Nephron progenitor cell (in vitro differentiated cells): ENCODE measurements at regions not wholly inside any gene's neighbourhood (a gene's known extent, or its start where the extent isn't known, plus 50 kb on each side); places are given as distances from the start of the nearest gene placed in this dataset.

ENCODE experiments used
- DNase-seq: peaks from one replicate; pipeline ENCODE4 v3.0.0; 2021
- H3K27ac Mint-ChIP-seq: 2 replicates; pipeline ENCODE4 v1.8.0; 2021; ENCODE audit warnings: mild to moderate bottlenecking, moderate library complexity, mixed read lengths
- H3K27me3 Mint-ChIP-seq: 2 replicates; pipeline ENCODE4 v1.8.0; 2021; ENCODE audit warnings: mild to moderate bottlenecking, low read depth, mixed read lengths; ENCODE audit not compliant: poor library complexity
- H3K36me3 Mint-ChIP-seq: 2 replicates; pipeline ENCODE4 v1.8.0; 2021; ENCODE audit warnings: low read depth, mixed read lengths
- H3K4me1 Mint-ChIP-seq: 2 replicates; pipeline ENCODE4 v1.8.0; 2021; ENCODE audit warnings: mixed read lengths
- H3K4me3 Mint-ChIP-seq: 2 replicates; pipeline ENCODE4 v1.8.0; 2021; ENCODE audit warnings: mild to moderate bottlenecking, moderate library complexity, mixed read lengths
- H3K9me3 Mint-ChIP-seq: 2 replicates; pipeline ENCODE4 v1.8.0; 2021; ENCODE audit warnings: mild to moderate bottlenecking, moderate library complexity, mixed read lengths
- TF ChIP-seq, protein P1 (sequence below): fragments of 200-600 bp; sonication (generic); IDR thresholded peaks from 2 replicates; pipeline ENCODE4 v1.5.0; 2021; ENCODE audit warnings: antibody characterized with exemption

DNA sequence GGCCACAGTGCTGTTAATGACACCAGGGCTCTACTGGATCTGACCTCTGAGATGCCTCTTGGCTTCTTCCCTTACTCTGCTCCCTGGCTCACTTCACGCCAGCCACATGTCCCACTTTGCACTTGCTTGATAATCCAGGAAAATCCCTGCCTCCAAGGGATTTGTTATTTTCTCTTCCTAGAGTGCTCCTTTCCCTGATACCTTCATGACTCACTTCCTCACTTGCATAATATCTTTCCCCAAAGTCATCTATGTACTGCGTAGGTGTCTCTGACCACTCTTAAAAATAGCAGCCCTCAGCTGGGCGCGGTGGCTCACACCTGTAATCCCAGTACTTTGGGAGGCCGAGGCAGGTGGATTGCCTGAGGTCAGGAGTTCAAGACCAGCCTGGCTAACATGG, 572.3 kb downstream of the PLCL1 start:
- DNase-seq: no peak
- TF ChIP-seq, protein P1, sequence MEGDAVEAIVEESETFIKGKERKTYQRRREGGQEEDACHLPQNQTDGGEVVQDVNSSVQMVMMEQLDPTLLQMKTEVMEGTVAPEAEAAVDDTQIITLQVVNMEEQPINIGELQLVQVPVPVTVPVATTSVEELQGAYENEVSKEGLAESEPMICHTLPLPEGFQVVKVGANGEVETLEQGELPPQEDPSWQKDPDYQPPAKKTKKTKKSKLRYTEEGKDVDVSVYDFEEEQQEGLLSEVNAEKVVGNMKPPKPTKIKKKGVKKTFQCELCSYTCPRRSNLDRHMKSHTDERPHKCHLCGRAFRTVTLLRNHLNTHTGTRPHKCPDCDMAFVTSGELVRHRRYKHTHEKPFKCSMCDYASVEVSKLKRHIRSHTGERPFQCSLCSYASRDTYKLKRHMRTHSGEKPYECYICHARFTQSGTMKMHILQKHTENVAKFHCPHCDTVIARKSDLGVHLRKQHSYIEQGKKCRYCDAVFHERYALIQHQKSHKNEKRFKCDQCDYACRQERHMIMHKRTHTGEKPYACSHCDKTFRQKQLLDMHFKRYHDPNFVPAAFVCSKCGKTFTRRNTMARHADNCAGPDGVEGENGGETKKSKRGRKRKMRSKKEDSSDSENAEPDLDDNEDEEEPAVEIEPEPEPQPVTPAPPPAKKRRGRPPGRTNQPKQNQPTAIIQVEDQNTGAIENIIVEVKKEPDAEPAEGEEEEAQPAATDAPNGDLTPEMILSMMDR: no peak
- H3K4me3 Mint-ChIP-seq: no peak overlapping the region
- H3K36me3 Mint-ChIP-seq: no peaks in the 10 kb centered on the region
- no peaks in the 10 kb centered on the region for H3K9me3 Mint-ChIP-seq
- H3K4me1 Mint-ChIP-seq: peaks cover 5% of the 10 kb centered on the region
- H3K27me3 Mint-ChIP-seq: peaks cover 2% of the 10 kb centered on the region
- no peak overlapping the region for H3K27ac Mint-ChIP-seq

DNA sequence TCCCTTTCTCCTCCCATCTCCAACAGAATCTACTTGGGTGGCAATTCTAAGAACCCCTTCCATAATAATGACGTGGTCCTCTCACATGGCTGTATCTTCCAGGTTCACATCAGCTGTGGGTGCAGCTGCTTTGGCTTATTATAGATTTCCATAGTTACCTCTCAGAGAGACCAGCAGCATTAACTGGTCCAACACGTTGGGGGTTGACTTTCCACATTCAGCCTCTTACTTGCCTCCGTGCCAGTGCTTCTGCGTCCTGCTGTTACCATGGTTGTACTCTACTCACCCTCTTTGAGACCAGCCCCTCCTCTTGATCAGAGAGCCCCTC, 570.7 kb downstream of the PLCL1 start:
- peaks cover 2% of the 10 kb centered on the region for H3K27me3 Mint-ChIP-seq
- DNase-seq: no peak
- TF ChIP-seq, protein P1: no peak
- H3K4me1 Mint-ChIP-seq: peaks cover 5% of the 10 kb centered on the region
- H3K9me3 Mint-ChIP-seq: no peaks in the 10 kb centered on the region
- H3K36me3 Mint-ChIP-seq: no peaks in the 10 kb centered on the region
- H3K27ac Mint-ChIP-seq: no peak overlapping the region
- H3K4me3 Mint-ChIP-seq: no peak overlapping the region

DNA sequence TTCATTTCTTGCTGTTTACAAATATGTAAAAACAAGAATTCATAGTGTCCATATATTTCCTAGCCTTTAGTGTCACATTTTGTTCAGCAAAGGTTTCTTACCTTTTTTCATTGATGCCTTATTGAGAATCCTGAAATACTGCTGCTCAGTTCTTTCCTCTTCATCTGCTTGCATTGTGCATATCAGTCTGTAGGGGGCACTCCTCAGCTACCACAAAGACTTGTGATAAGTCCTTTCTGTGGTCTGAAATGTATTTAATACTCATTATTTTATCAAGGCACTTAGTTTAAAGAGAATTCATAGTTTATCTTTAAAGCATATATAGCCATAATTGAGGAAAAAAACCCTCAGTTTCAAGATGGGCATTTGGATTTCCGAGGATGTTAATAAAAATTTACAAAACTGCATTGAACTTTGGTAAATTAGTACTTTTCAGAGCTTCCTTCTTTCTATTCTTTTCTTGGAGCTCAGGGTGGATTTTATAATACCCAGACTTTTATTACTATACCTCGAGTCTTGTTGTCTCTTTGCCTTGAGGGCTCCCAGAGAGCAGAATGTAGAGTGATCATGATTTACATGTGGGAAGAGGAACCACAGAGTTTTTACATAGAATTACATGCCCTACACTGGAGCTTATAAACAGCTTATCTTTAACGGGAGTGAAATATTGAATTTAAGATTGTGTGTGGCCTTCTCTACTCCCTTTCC, 570.1 kb downstream of the PLCL1 start:
- DNase-seq: peak; percentile 55
- Mint-ChIP-seq H3K4me3 (no peak overlapping the region), H3K36me3 (no peaks in the 10 kb centered on the region), H3K27ac (no peak overlapping the region), H3K9me3 (no peaks in the 10 kb centered on the region), H3K4me1 (peaks cover 5% of the 10 kb centered on the region), H3K27me3 (peaks cover 2% of the 10 kb centered on the region)
- TF ChIP-seq, protein P1: peak; percentile 87

- H3K27ac Mint-ChIP-seq: no peak overlapping the region
- peaks cover 5% of the 10 kb centered on the region for H3K4me1 Mint-ChIP-seq
- peaks cover 6% of the 10 kb centered on the region for H3K27me3 Mint-ChIP-seq
- no peaks in the 10 kb centered on the region for H3K36me3 Mint-ChIP-seq
- TF ChIP-seq, protein P1: no peak
- H3K9me3 Mint-ChIP-seq: no peaks in the 10 kb centered on the region
- no peak for DNase-seq
- no peak overlapping the region for H3K4me3 Mint-ChIP-seq
These were observed 567.6 kb downstream of the PLCL1 start for GRCh38 chr2:198371921-198372543.

DNA sequence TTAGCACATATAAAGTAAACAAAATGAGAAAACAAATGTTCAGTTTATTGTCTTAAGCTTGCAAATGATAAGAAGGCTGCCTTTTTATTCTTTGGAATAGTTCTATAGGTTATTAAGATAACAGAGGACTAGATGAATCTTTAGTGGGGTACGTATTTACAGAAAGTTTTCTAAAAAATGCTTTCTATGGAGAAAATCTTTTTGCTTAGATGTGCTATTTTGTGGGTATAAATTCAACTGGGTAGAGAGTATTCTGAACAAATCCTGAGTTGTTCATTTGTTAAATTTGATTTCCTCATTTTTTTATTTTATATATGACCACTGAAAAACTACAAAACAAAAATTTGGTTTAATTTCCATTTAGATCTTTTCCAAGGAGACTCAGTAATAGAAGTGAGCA, 566.9 kb downstream of the PLCL1 start:
- TF ChIP-seq, protein P1: no peak
- Mint-ChIP-seq H3K36me3 (no peaks in the 10 kb centered on the region), H3K27me3 (peaks cover 7% of the 10 kb centered on the region), H3K9me3 (no peaks in the 10 kb centered on the region), H3K4me3 (no peak overlapping the region), H3K4me1 (peaks cover 5% of the 10 kb centered on the region), H3K27ac (no peak overlapping the region)
- no peak for DNase-seq

GRCh38 chr2:198368089-198368488, 563.7 kb downstream of the PLCL1 start:
- H3K36me3 Mint-ChIP-seq: no peaks in the 10 kb centered on the region
- H3K27ac Mint-ChIP-seq: no peak overlapping the region
- peaks cover 5% of the 10 kb centered on the region for H3K27me3 Mint-ChIP-seq
- no peak for DNase-seq
- no peaks in the 10 kb centered on the region for H3K9me3 Mint-ChIP-seq
- H3K4me3 Mint-ChIP-seq: no peak overlapping the region
- TF ChIP-seq, protein P1: no peak
- no peaks in the 10 kb centered on the region for H3K4me1 Mint-ChIP-seq
